SK-N-SH (cell line): ENCODE measurements at regions not wholly inside any gene's neighbourhood (a gene's known extent, or its start where the extent isn't known, plus 50 kb on each side); places are given as distances from the start of the nearest gene placed in this dataset.
A peak's percentile ranks its signal among the peaks of the same experiment; 100 is the strongest.

Experiments used
- CTCF ChIA-PET: fragments of 300-600, 350-600 bp; formaldehyde crosslinking; extraction: SDS; loops from one replicate; lab custom pipeline; 2021; lab: Yijun Ruan, JAX
- POLR2A ChIA-PET: fragments of 350-600 bp; sonication (Branson Sonifier 250); formaldehyde crosslinking; extraction: SDS; loops from one replicate; lab custom pipeline; 2020; ENCODE audit warnings: antibody characterized with exemption, inconsistent platforms; lab: Yijun Ruan, JAX
- DNase-seq: peaks from one replicate; pipeline ENCODE4 v3.0.0; 2012
- H2AFZ ChIP-seq: fragments of 200-600 bp; sonication (generic); 2 replicates; pipeline ENCODE4 v1.8.1; 2016; ENCODE audit warnings: antibody characterized with exemption, mild to moderate bottlenecking, low read depth
- H3F3A ChIP-seq: fragments of 200-600 bp; sonication (generic); replicated peaks from 2 replicates; pipeline ENCODE3; 2016; ENCODE audit warnings: antibody characterized with exemption, mild to moderate bottlenecking; ENCODE audit not compliant: insufficient read depth
- H3K27ac ChIP-seq, 2 experiments: fragments of 200-500 bp in 1 of 2; fragments of 200-600 bp in 1 of 2; sonication (Bioruptor generic) in 1 of 2; sonication (generic), shearing (Covaris generic) in 1 of 2; 2 replicates each; pipeline versions ENCODE4 v1.5.1 to v1.6.1; 2014 to 2016; ENCODE audit warnings: low read depth in 2 of 2, inconsistent platforms in 1 of 2, low read length in 1 of 2, mild to moderate bottlenecking in 1 of 2, mixed read lengths in 1 of 2
- H3K27me3 ChIP-seq: fragments of 200-600 bp; sonication (generic), shearing (Covaris generic); 2 replicates; pipeline ENCODE4 v1.6.1; 2016; ENCODE audit warnings: mixed run types; ENCODE audit not compliant: insufficient read depth
- H3K36me3 ChIP-seq, 2 experiments: fragments of 200-500 bp in 1 of 2; fragments of 200-600 bp in 1 of 2; sonication (Bioruptor generic) in 1 of 2; sonication (generic) in 1 of 2; replicated peaks in 1 of 2; 2 replicates each; pipeline versions ENCODE3 to v1.5.1; 2014 to 2016; ENCODE audit warnings: low read length in 1 of 2, mild to moderate bottlenecking in 1 of 2; ENCODE audit not compliant: insufficient read depth in 2 of 2, control insufficient read depth in 1 of 2
- H3K4me1 ChIP-seq, 2 experiments: fragments of 200-500 bp in 1 of 2; fragments of 200-600 bp in 1 of 2; sonication (Bioruptor generic) in 1 of 2; sonication (generic), shearing (Covaris generic) in 1 of 2; 2 replicates each; pipeline versions ENCODE4 v1.5.1 to v1.6.1; 2014 to 2016; ENCODE audit warnings: low read depth in 1 of 2, low read length in 1 of 2, mixed run types in 1 of 2; ENCODE audit not compliant: insufficient read depth in 2 of 2, control insufficient read depth in 1 of 2
- H3K4me2 ChIP-seq: fragments of 200-600 bp; sonication (generic), shearing (Covaris generic); 2 replicates; pipeline ENCODE4 v1.6.1; 2017; ENCODE audit warnings: mixed run types
- H3K4me3 ChIP-seq, 2 experiments: fragments of 200-500 bp in 1 of 2; fragments of 200-600 bp in 1 of 2; sonication (Bioruptor generic) in 1 of 2; sonication (generic), shearing (Covaris generic) in 1 of 2; 2 replicates each; pipeline versions ENCODE4 v1.5.1 to v1.8.1; 2014 to 2016; ENCODE audit warnings: low read depth in 2 of 2, inconsistent platforms in 1 of 2, low read length in 1 of 2, mild to moderate bottlenecking in 1 of 2, mixed read lengths in 1 of 2, moderate library complexity in 1 of 2
- H3K79me2 ChIP-seq: fragments of 200-600 bp; sonication (generic); 2 replicates; pipeline ENCODE4 v1.8.1; 2017; ENCODE audit warnings: mild to moderate bottlenecking; ENCODE audit not compliant: insufficient read depth
- H3K9ac ChIP-seq: fragments of 200-600 bp; sonication (generic); 2 replicates; pipeline ENCODE4 v1.6.1; 2017; ENCODE audit warnings: mixed run types
- H3K9me2 ChIP-seq: fragments of 200-600 bp; sonication (generic); 2 replicates; pipeline ENCODE4 v1.6.1; 2017; ENCODE audit warnings: mixed run types
- H3K9me3 ChIP-seq: fragments of 200-600 bp; sonication (generic); 2 replicates; pipeline ENCODE4 v1.6.1; 2017; ENCODE audit warnings: mixed run types, mild to moderate bottlenecking, moderate library complexity
- H4K20me1 ChIP-seq: fragments of 200-600 bp; sonication (generic); 2 replicates; pipeline ENCODE4 v1.6.1; 2017; ENCODE audit warnings: mild to moderate bottlenecking, mixed run types; ENCODE audit not compliant: insufficient read depth
- FOXJ3 ChIP-seq: sonication (generic); formaldehyde crosslinking; IDR thresholded peaks from 2 replicates; pipeline ENCODE4 v1.5.1; 2020; ENCODE audit warnings: mild to moderate bottlenecking, missing genetic modification reagents
- GATA2 ChIP-seq: sonication (generic); formaldehyde crosslinking; IDR thresholded peaks from 2 replicates; pipeline ENCODE4 v1.5.0; 2020; ENCODE audit warnings: mild to moderate bottlenecking, missing genetic modification reagents
- JUND ChIP-seq: IDR thresholded peaks from 2 replicates; pipeline ENCODE4 v1.4.0; 2012
- MXI1 ChIP-seq: IDR thresholded peaks from 2 replicates; pipeline ENCODE4 v1.6.1; 2012; ENCODE audit warnings: mild to moderate bottlenecking, low read depth, low read length, improper control_type of control experiment
- NFIC ChIP-seq: IDR thresholded peaks from 2 replicates; pipeline ENCODE4 v1.4.0; 2012; ENCODE audit warnings: borderline replicate concordance
- NRF1 ChIP-seq: IDR thresholded peaks from 2 replicates; pipeline ENCODE4 v1.6.1; 2012; ENCODE audit warnings: low read depth, mild to moderate bottlenecking, low read length
- RFX5 ChIP-seq: IDR thresholded peaks from 2 replicates; pipeline ENCODE4 v1.6.1; 2012; ENCODE audit warnings: mild to moderate bottlenecking, improper control_type of control experiment, low read length
- SIN3A ChIP-seq: IDR thresholded peaks from 2 replicates; pipeline ENCODE4 v1.6.1; 2012; ENCODE audit warnings: low read depth, mild to moderate bottlenecking, low read length, moderate library complexity, borderline replicate concordance
- TEAD4 ChIP-seq: IDR thresholded peaks from 2 replicates; pipeline ENCODE4 v1.4.0; 2012; ENCODE audit warnings: mild to moderate bottlenecking, borderline replicate concordance; ENCODE audit not compliant: insufficient read depth
- WGBS: methylation state at CpG from one replicate; pipeline ENCODE4 v1.1.6; 2017; ENCODE audit warnings: low lambda C conversion rate; 5-methylcytosine and 5-hydroxymethylcytosine counted together
- TF ChIP-seq, protein P1 (sequence below): IDR thresholded peaks from 2 replicates; pipeline ENCODE4 v1.4.0; 2012; ENCODE audit warnings: low read depth
- TF ChIP-seq, protein P2 (sequence below): IDR thresholded peaks from 2 replicates; pipeline ENCODE4; 2012
- TF ChIP-seq, protein P3 (sequence below): IDR thresholded peaks from 2 replicates; pipeline ENCODE4 v1.6.1; 2012; ENCODE audit warnings: mild to moderate bottlenecking, low read depth, low read length, moderate library complexity

DNA sequence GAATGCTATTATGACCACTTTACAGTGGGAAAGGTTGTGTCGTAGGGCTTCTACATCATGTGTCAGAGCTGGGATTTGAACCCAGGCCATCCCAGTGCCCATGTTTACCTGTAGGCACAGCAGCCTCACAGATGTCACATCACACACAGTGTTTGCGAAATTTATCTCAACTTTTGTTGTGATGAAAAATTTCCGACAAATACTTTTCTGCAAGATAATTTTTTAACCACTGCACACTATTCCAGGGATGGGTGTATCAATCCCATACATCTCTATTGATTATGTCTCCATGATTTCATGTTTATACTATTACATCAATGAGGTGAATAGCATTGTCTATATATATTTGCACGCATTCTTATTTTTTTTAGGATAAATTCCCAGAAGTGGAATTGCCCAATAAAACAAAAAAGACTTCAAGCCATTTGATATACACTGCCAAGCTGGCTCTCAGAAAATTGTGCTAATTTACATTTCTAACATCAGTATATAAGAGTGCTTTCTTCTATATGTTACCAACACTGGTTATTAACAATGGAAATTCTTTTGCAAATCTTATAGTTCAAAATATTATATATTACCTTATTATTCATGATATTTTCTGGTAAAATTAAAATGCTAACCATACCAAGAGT is 189.1 kb upstream of the ZNF217 start:
- no peak overlapping the region for H3K4me3 ChIP-seq
- DNase-seq: no peak
- no peak overlapping the region for H3K4me2 ChIP-seq
- no peaks in the 10 kb centered on the region for H4K20me1 ChIP-seq
- POLR2A ChIA-PET: no interaction called here
- no peak overlapping the region for H2AFZ ChIP-seq
- no peaks in the 10 kb centered on the region for H3K9me2 ChIP-seq
- TF ChIP-seq GATA2: no peak
- TF ChIP-seq MXI1: no peak
- TF ChIP-seq FOXJ3 (CRISPR knock-in tag): no peak
- TF ChIP-seq JUND: no peak
- TF ChIP-seq, protein P1, sequence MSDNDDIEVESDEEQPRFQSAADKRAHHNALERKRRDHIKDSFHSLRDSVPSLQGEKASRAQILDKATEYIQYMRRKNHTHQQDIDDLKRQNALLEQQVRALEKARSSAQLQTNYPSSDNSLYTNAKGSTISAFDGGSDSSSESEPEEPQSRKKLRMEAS: no peak
- TF ChIP-seq TEAD4: no peak
- TF ChIP-seq NRF1: no peak
- no peak for TF ChIP-seq NFIC
- TF ChIP-seq, all 33 proteins: peak for 0
- peaks cover 5% of the 10 kb centered on the region for H3F3A ChIP-seq
- no peak overlapping the region for H3K9ac ChIP-seq
- no peaks in the 10 kb centered on the region for H3K27me3 ChIP-seq
- WGBS: 100% methylated on average over 4 of the region's 4 CpGs
- H3K9me3 ChIP-seq: no peaks in the 10 kb centered on the region
- no peaks in the 10 kb centered on the region for H3K36me3 ChIP-seq
- CTCF ChIA-PET: no interaction called here
- H3K79me2 ChIP-seq: no peaks in the 10 kb centered on the region
- H3K27ac ChIP-seq: no peak overlapping the region
- no peaks in the 10 kb centered on the region for H3K4me1 ChIP-seq

DNA sequence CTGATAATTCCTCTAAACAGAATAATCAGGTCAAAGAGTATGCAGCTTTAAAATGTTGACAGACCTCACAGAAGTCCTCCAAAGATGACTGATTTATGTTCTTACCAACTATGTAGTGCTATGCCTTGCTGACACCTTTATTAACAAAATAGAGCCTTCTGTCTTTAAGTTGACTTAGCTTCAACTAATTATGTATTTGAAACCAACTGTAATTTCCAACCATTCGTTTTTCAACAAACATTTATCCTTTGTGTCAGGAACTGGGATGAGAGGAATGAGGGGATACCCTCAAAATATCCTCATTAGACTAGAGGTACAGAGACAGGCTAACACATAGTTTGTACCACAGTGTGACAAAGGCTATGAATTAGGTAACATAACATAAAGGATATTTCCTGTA is 186.2 kb upstream of the ZNF217 start:
- Histone ChIP-seq H3K9me3 (no peaks in the 10 kb centered on the region), H3K4me1 (peaks cover 0 to 5% of the 10 kb centered on the region in 2 experiments; a peak in 1 of 4 replicates), H3K9me2 (no peaks in the 10 kb centered on the region), H3K27ac (no peak overlapping the region), H3K4me3 (no peak overlapping the region), H3K9ac (no peak overlapping the region), H3F3A (peaks cover 11% of the 10 kb centered on the region), H3K4me2 (no peak overlapping the region), H2AFZ (peak overlapping the region; percentile 61; the same call in 1 of the 2 replicates), H3K79me2 (peaks cover 5% of the 10 kb centered on the region; the same call in 1 of the 2 replicates), H4K20me1 (no peaks in the 10 kb centered on the region), H3K36me3 (no peaks in the 10 kb centered on the region), H3K27me3 (no peaks in the 10 kb centered on the region)
- no peak for TF ChIP-seq NRF1
- no peak for TF ChIP-seq SIN3A
- no peak for TF ChIP-seq NFIC
- TF ChIP-seq, protein P2, sequence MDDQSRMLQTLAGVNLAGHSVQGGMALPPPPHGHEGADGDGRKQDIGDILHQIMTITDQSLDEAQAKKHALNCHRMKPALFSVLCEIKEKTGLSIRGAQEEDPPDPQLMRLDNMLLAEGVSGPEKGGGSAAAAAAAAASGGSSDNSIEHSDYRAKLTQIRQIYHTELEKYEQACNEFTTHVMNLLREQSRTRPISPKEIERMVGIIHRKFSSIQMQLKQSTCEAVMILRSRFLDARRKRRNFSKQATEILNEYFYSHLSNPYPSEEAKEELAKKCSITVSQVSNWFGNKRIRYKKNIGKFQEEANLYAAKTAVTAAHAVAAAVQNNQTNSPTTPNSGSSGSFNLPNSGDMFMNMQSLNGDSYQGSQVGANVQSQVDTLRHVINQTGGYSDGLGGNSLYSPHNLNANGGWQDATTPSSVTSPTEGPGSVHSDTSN: no peak
- TF ChIP-seq, protein P3, sequence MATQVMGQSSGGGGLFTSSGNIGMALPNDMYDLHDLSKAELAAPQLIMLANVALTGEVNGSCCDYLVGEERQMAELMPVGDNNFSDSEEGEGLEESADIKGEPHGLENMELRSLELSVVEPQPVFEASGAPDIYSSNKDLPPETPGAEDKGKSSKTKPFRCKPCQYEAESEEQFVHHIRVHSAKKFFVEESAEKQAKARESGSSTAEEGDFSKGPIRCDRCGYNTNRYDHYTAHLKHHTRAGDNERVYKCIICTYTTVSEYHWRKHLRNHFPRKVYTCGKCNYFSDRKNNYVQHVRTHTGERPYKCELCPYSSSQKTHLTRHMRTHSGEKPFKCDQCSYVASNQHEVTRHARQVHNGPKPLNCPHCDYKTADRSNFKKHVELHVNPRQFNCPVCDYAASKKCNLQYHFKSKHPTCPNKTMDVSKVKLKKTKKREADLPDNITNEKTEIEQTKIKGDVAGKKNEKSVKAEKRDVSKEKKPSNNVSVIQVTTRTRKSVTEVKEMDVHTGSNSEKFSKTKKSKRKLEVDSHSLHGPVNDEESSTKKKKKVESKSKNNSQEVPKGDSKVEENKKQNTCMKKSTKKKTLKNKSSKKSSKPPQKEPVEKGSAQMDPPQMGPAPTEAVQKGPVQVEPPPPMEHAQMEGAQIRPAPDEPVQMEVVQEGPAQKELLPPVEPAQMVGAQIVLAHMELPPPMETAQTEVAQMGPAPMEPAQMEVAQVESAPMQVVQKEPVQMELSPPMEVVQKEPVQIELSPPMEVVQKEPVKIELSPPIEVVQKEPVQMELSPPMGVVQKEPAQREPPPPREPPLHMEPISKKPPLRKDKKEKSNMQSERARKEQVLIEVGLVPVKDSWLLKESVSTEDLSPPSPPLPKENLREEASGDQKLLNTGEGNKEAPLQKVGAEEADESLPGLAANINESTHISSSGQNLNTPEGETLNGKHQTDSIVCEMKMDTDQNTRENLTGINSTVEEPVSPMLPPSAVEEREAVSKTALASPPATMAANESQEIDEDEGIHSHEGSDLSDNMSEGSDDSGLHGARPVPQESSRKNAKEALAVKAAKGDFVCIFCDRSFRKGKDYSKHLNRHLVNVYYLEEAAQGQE: no peak
- no peak for TF ChIP-seq RFX5
- POLR2A ChIA-PET: no interaction called here
- CTCF ChIA-PET: no interaction called here
- DNase-seq: no peak
- WGBS: 68% methylated on average over 1 of the region's 1 CpG
